Mucosa of descending colon (tissue), 3 donors: ENCODE measurements at regions not wholly inside any gene's neighbourhood (a gene's known extent, or its start where the extent isn't known, plus 50 kb on each side); places are given as distances from the start of the nearest gene placed in this dataset.

Source experiments
- ATAC-seq: fragments of 200-7000 bp; cut with Tn5 transposase; one replicate; pipeline ENCODE4 v1.9.1; 2020; ENCODE audit warnings: mild to moderate bottlenecking, moderate library complexity
- DNase-seq, 3 donors: peaks; one replicate each; pipeline ENCODE4 v3.0.0-alpha.2; 2020
- H3K36me3 ChIP-seq: fragments of 200-600 bp; one replicate; pipeline ENCODE4 v1.8.0; 2021; ENCODE audit warnings: low read depth, mild to moderate bottlenecking
- H3K4me1 ChIP-seq: fragments of 200-600 bp; one replicate; pipeline ENCODE4 v1.8.0; 2021; ENCODE audit warnings: low read depth, mild to moderate bottlenecking
- H3K4me3 ChIP-seq: fragments of 200-600 bp; one replicate; pipeline ENCODE4 v1.8.0; 2021; ENCODE audit warnings: mild to moderate bottlenecking
- H3K9me3 ChIP-seq: fragments of 200-600 bp; one replicate; pipeline ENCODE4 v1.8.0; 2021; ENCODE audit warnings: mild to moderate bottlenecking
- CTCF ChIP-seq: fragments of 200-600 bp; IDR thresholded peaks from one replicate; pipeline ENCODE4 v1.8.0; 2022; ENCODE audit warnings: antibody characterized with exemption, mild to moderate bottlenecking
- intact Hi-C, 2 donors: fragments of 100-400 bp; cut with DNase I in 1 of 2; cut with micrococcal nuclease in 1 of 2; formaldehyde crosslinking; loops; one replicate each; pipeline versions ENCODE4 v1.11.0 to v1.11.1; 2022; cut with DNase I, micrococcal nuclease
- donor health status: DM: no; HTN: no; CAD: no; lungs with moderate emphysema.
- donor health status: DM: no; HTN: no; CAD: no.
- donor health status: DM: no; HTN: yes; CAD: no.

- H3K4me3 ChIP-seq: no peak overlapping the region
- no peak for ATAC-seq
- H3K9me3 ChIP-seq: no peaks in the 10 kb centered on the region
- no peak for DNase-seq
- intact Hi-C loops: no loop called here
- no peaks in the 10 kb centered on the region for H3K36me3 ChIP-seq
- no peak for TF ChIP-seq CTCF
- no peaks in the 10 kb centered on the region for H3K4me1 ChIP-seq
Measured at GRCh38 chr17:27980043-27980442, 62.4 kb upstream of the NLK start.

- Histone ChIP-seq H3K36me3 (no peaks in the 10 kb centered on the region), H3K4me3 (no peak overlapping the region), H3K4me1 (no peaks in the 10 kb centered on the region), H3K9me3 (no peaks in the 10 kb centered on the region)
- ATAC-seq (no peak), DNase-seq (no peak)
- intact Hi-C loops: no loop called here
- no peak for TF ChIP-seq CTCF
Measured at GRCh38 chr17:27981978-27982377, 60.5 kb upstream of the NLK start.

DNA sequence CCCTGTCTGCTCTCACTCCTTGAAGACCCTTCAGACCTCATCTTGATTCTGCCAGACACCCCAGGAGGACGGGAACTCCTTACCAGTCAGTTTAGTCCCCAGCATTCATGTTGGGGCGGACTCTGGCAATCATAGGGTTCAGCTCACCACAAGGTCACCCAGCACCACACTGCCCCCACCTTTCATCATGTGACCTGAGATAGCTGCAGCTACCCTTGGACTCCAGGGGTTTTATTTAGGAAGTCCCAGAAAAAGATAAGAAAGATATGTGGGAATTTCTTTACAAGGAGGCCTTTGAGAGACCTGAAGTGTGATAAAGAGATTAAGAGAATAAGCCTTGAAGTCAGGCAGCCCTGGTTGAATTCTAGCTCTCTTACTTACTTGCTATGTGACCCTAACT is 59.8 kb upstream of the NLK start:
- Histone ChIP-seq H3K9me3 (no peaks in the 10 kb centered on the region), H3K36me3 (no peaks in the 10 kb centered on the region), H3K4me1 (no peaks in the 10 kb centered on the region), H3K4me3 (no peak overlapping the region)
- DNase-seq (no peak), ATAC-seq (no peak)
- intact Hi-C loops: no loop called here
- TF ChIP-seq CTCF: no peak

- H3K9me3 ChIP-seq: no peaks in the 10 kb centered on the region
Measured at GRCh38 chr17:27983853-27984252, 58.6 kb upstream of the NLK start.

DNA sequence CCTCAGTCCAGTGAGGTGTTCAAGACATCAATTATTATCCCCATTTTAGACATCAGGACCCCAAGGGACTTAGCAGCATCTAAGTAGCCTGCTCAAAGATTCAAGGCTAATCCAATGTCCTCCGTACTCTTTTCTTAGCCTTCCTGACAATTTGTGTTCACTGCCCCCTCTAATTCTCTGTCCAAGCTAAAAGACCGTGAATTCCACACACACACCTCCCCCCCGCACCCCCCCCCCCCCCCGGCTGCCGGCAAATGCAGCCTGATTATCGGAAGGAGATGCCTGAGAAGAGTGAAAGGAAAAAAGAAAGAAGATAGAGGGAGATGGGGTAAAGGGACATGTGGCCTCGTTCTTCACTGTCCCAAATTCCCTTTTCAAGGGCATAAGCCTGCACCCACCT is 58.1 kb upstream of the NLK start:
- DNase-seq: no peak
- TF ChIP-seq CTCF: no peak
- ATAC-seq: no peak
- Histone ChIP-seq H3K9me3 (no peaks in the 10 kb centered on the region), H3K4me1 (no peaks in the 10 kb centered on the region), H3K36me3 (no peaks in the 10 kb centered on the region), H3K4me3 (no peak overlapping the region)
- intact Hi-C loops: no loop called here

More at GRCh38 chr17:27983853-27984252, 58.6 kb upstream of the NLK start:
- no peak overlapping the region for H3K4me3 ChIP-seq
- ATAC-seq (no peak), DNase-seq (no peak)
- H3K36me3 ChIP-seq: no peaks in the 10 kb centered on the region
- intact Hi-C loops: no loop called here
- TF ChIP-seq CTCF: no peak
- no peaks in the 10 kb centered on the region for H3K4me1 ChIP-seq

- ATAC-seq (peak; percentile 27), DNase-seq (no peak)
- Histone ChIP-seq H3K9me3 (no peaks in the 10 kb centered on the region), H3K4me1 (no peaks in the 10 kb centered on the region), H3K36me3 (no peaks in the 10 kb centered on the region), H3K4me3 (no peak overlapping the region)
- intact Hi-C loops: no loop called here
- no peak for TF ChIP-seq CTCF
Measured at GRCh38 chr17:27984816-27985215, 57.7 kb upstream of the NLK start.
